SK-N-SH (cell line): ENCODE measurements at regions not wholly inside any gene's neighbourhood (a gene's known extent, or its start where the extent isn't known, plus 50 kb on each side); places are given as distances from the start of the nearest gene placed in this dataset.

Experiments used
- CTCF ChIA-PET: fragments of 300-600, 350-600 bp; formaldehyde crosslinking; extraction: SDS; loops from one replicate; lab custom pipeline; 2021; lab: Yijun Ruan, JAX
- POLR2A ChIA-PET: fragments of 350-600 bp; sonication (Branson Sonifier 250); formaldehyde crosslinking; extraction: SDS; loops from one replicate; lab custom pipeline; 2020; ENCODE audit warnings: antibody characterized with exemption, inconsistent platforms; lab: Yijun Ruan, JAX
- DNase-seq: peaks from one replicate; pipeline ENCODE4 v3.0.0; 2012
- H2AFZ ChIP-seq: fragments of 200-600 bp; sonication (generic); 2 replicates; pipeline ENCODE4 v1.8.1; 2016; ENCODE audit warnings: antibody characterized with exemption, mild to moderate bottlenecking, low read depth
- H3F3A ChIP-seq: fragments of 200-600 bp; sonication (generic); replicated peaks from 2 replicates; pipeline ENCODE3; 2016; ENCODE audit warnings: antibody characterized with exemption, mild to moderate bottlenecking; ENCODE audit not compliant: insufficient read depth
- H3K27ac ChIP-seq, 2 experiments: fragments of 200-500 bp in 1 of 2; fragments of 200-600 bp in 1 of 2; sonication (Bioruptor generic) in 1 of 2; sonication (generic), shearing (Covaris generic) in 1 of 2; 2 replicates each; pipeline versions ENCODE4 v1.5.1 to v1.6.1; 2014 to 2016; ENCODE audit warnings: low read depth in 2 of 2, inconsistent platforms in 1 of 2, low read length in 1 of 2, mild to moderate bottlenecking in 1 of 2, mixed read lengths in 1 of 2
- H3K27me3 ChIP-seq: fragments of 200-600 bp; sonication (generic), shearing (Covaris generic); 2 replicates; pipeline ENCODE4 v1.6.1; 2016; ENCODE audit warnings: mixed run types; ENCODE audit not compliant: insufficient read depth
- H3K36me3 ChIP-seq, 2 experiments: fragments of 200-500 bp in 1 of 2; fragments of 200-600 bp in 1 of 2; sonication (Bioruptor generic) in 1 of 2; sonication (generic) in 1 of 2; replicated peaks in 1 of 2; 2 replicates each; pipeline versions ENCODE3 to v1.5.1; 2014 to 2016; ENCODE audit warnings: low read length in 1 of 2, mild to moderate bottlenecking in 1 of 2; ENCODE audit not compliant: insufficient read depth in 2 of 2, control insufficient read depth in 1 of 2
- H3K4me1 ChIP-seq, 2 experiments: fragments of 200-500 bp in 1 of 2; fragments of 200-600 bp in 1 of 2; sonication (Bioruptor generic) in 1 of 2; sonication (generic), shearing (Covaris generic) in 1 of 2; 2 replicates each; pipeline versions ENCODE4 v1.5.1 to v1.6.1; 2014 to 2016; ENCODE audit warnings: low read depth in 1 of 2, low read length in 1 of 2, mixed run types in 1 of 2; ENCODE audit not compliant: insufficient read depth in 2 of 2, control insufficient read depth in 1 of 2
- H3K4me2 ChIP-seq: fragments of 200-600 bp; sonication (generic), shearing (Covaris generic); 2 replicates; pipeline ENCODE4 v1.6.1; 2017; ENCODE audit warnings: mixed run types
- H3K4me3 ChIP-seq, 2 experiments: fragments of 200-500 bp in 1 of 2; fragments of 200-600 bp in 1 of 2; sonication (Bioruptor generic) in 1 of 2; sonication (generic), shearing (Covaris generic) in 1 of 2; 2 replicates each; pipeline versions ENCODE4 v1.5.1 to v1.8.1; 2014 to 2016; ENCODE audit warnings: low read depth in 2 of 2, inconsistent platforms in 1 of 2, low read length in 1 of 2, mild to moderate bottlenecking in 1 of 2, mixed read lengths in 1 of 2, moderate library complexity in 1 of 2
- H3K79me2 ChIP-seq: fragments of 200-600 bp; sonication (generic); 2 replicates; pipeline ENCODE4 v1.8.1; 2017; ENCODE audit warnings: mild to moderate bottlenecking; ENCODE audit not compliant: insufficient read depth
- H3K9ac ChIP-seq: fragments of 200-600 bp; sonication (generic); 2 replicates; pipeline ENCODE4 v1.6.1; 2017; ENCODE audit warnings: mixed run types
- H3K9me2 ChIP-seq: fragments of 200-600 bp; sonication (generic); 2 replicates; pipeline ENCODE4 v1.6.1; 2017; ENCODE audit warnings: mixed run types
- H3K9me3 ChIP-seq: fragments of 200-600 bp; sonication (generic); 2 replicates; pipeline ENCODE4 v1.6.1; 2017; ENCODE audit warnings: mixed run types, mild to moderate bottlenecking, moderate library complexity
- H4K20me1 ChIP-seq: fragments of 200-600 bp; sonication (generic); 2 replicates; pipeline ENCODE4 v1.6.1; 2017; ENCODE audit warnings: mild to moderate bottlenecking, mixed run types; ENCODE audit not compliant: insufficient read depth
- CTCF ChIP-seq: fragments of 200-600 bp; sonication (generic); IDR thresholded peaks from 2 replicates; pipeline ENCODE4 v1.6.1; 2017; ENCODE audit warnings: antibody characterized with exemption, mild to moderate bottlenecking, moderate library complexity
- EP300 ChIP-seq, 2 experiments: IDR thresholded peaks; 2 replicates each; pipeline versions ENCODE4 v1.4.0 to v1.6.1; 2012; ENCODE audit warnings: borderline replicate concordance in 1 of 2, low read depth in 1 of 2, low read length in 1 of 2
- FOSL2 ChIP-seq: IDR thresholded peaks from 2 replicates; pipeline ENCODE4 v1.4.0; 2012; ENCODE audit warnings: low read depth, mild to moderate bottlenecking, moderate library complexity, borderline replicate concordance
- FOXJ3 ChIP-seq: sonication (generic); formaldehyde crosslinking; IDR thresholded peaks from 2 replicates; pipeline ENCODE4 v1.5.1; 2020; ENCODE audit warnings: mild to moderate bottlenecking, missing genetic modification reagents
- GATA2 ChIP-seq: sonication (generic); formaldehyde crosslinking; IDR thresholded peaks from 2 replicates; pipeline ENCODE4 v1.5.0; 2020; ENCODE audit warnings: mild to moderate bottlenecking, missing genetic modification reagents
- MAX ChIP-seq: IDR thresholded peaks from 2 replicates; pipeline ENCODE4 v1.4.0; 2012; ENCODE audit warnings: low read depth
- MEF2A ChIP-seq: IDR thresholded peaks from 2 replicates; pipeline ENCODE4 v1.4.0; 2012; ENCODE audit warnings: low read depth, borderline replicate concordance
- NFIC ChIP-seq: IDR thresholded peaks from 2 replicates; pipeline ENCODE4 v1.4.0; 2012; ENCODE audit warnings: borderline replicate concordance
- POLR2AphosphoS5 ChIP-seq: IDR thresholded peaks from 2 replicates; pipeline ENCODE4 v1.6.1; 2012; ENCODE audit warnings: low read depth, low read length
- RAD21 ChIP-seq: IDR thresholded peaks from 2 replicates; pipeline ENCODE4 v1.6.1; 2012; ENCODE audit warnings: mild to moderate bottlenecking, low read length
- REST ChIP-seq: IDR thresholded peaks from 2 replicates; pipeline ENCODE4 v1.6.1; 2012; ENCODE audit warnings: mild to moderate bottlenecking, low read depth, low read length, moderate library complexity
- SMC3 ChIP-seq: IDR thresholded peaks from 2 replicates; pipeline ENCODE4 v1.6.1; 2012; ENCODE audit warnings: low read depth, low read length, improper control_type of control experiment
- TAF1 ChIP-seq: IDR thresholded peaks from 2 replicates; pipeline ENCODE4 v1.6.1; 2012; ENCODE audit warnings: low read depth, mild to moderate bottlenecking, low read length, moderate library complexity, borderline replicate concordance
- TCF12 ChIP-seq: IDR thresholded peaks from 2 replicates; pipeline ENCODE4 v1.4.0; 2012
- TEAD4 ChIP-seq: IDR thresholded peaks from 2 replicates; pipeline ENCODE4 v1.4.0; 2012; ENCODE audit warnings: mild to moderate bottlenecking, borderline replicate concordance; ENCODE audit not compliant: insufficient read depth
- USF1 ChIP-seq: IDR thresholded peaks from 2 replicates; pipeline ENCODE4 v1.4.0; 2012; ENCODE audit warnings: low read depth, borderline replicate concordance
- USF2 ChIP-seq: fragments of 150-350 bp; IDR thresholded peaks from 2 replicates; pipeline ENCODE4 v1.6.1; 2017; ENCODE audit warnings: antibody characterized with exemption, low read length, low read depth, borderline replicate concordance
- YY1 ChIP-seq: IDR thresholded peaks from 2 replicates; pipeline ENCODE4 v1.4.0; 2012; ENCODE audit warnings: low read depth, mild to moderate bottlenecking
- ZBTB33 ChIP-seq: IDR thresholded peaks from 2 replicates; pipeline ENCODE4 v1.4.0; 2012; ENCODE audit warnings: low read depth, borderline replicate concordance
- WGBS: methylation state at CpG from one replicate; pipeline ENCODE4 v1.1.6; 2017; ENCODE audit warnings: low lambda C conversion rate; 5-methylcytosine and 5-hydroxymethylcytosine counted together

GRCh38 chr13:83780227-83780626, 102.0 kb downstream of the SLITRK1 start (continued):
- TF ChIP-seq MEF2A (no peak), POLR2AphosphoS5 (no peak), FOXJ3 (CRISPR knock-in tag) (no peak), RAD21 (peak; percentile 52), GATA2 (CRISPR knock-in tag) (no peak), FOSL2 (no peak), SMC3 (peak; percentile 30; the same call in 1 of the 2 replicates), USF1 (no peak), MAX (no peak), EP300 (IDR thresholded peaks at IDR 0.05; ENCODE audit: borderline replicate concordance in 1 of 2, low read depth in 1 of 2, low read length in 1 of 2) (no peak), ZBTB33 (no peak), TEAD4 (no peak), YY1 (no peak)

- no peaks in the 10 kb centered on the region for H3K36me3 ChIP-seq
- no peaks in the 10 kb centered on the region for H3K9me2 ChIP-seq
- ChIA-PET POLR2A (no interaction called here), CTCF (no interaction called here)
- no peaks in the 10 kb centered on the region for H3F3A ChIP-seq
- H3K4me3 ChIP-seq, result no peak overlapping the region
- H3K4me1 ChIP-seq, result no peaks in the 10 kb centered on the region
- DNase-seq, result no peak
- no peaks in the 10 kb centered on the region for H4K20me1 ChIP-seq
- H3K9me3 ChIP-seq, result no peaks in the 10 kb centered on the region
- H3K9ac ChIP-seq, result no peak overlapping the region
- no peak overlapping the region for H3K27ac ChIP-seq
- TF ChIP-seq USF2 (no peak), GATA2 (CRISPR knock-in tag) (no peak), TAF1 (no peak), CTCF (no peak), YY1 (no peak), TCF12 (no peak), REST (no peak), NFIC (no peak), EP300 (IDR thresholded peaks at IDR 0.05; ENCODE audit: borderline replicate concordance in 1 of 2, low read depth in 1 of 2, low read length in 1 of 2) (no peak)
- TF ChIP-seq, all 33 proteins: peak for 0
- Histone ChIP-seq H3K4me2 (no peak overlapping the region), H2AFZ (0 out of 2 replicates have a peak overlapping the region, but pooled peaks have one; percentile 41), H3K27me3 (no peaks in the 10 kb centered on the region), H3K79me2 (no peaks in the 10 kb centered on the region)
- WGBS, result 1% methylated on average over 2 of the region's 2 CpGs
Measured at GRCh38 chr13:83773961-83774360, 108.3 kb downstream of the SLITRK1 start.
